NCI-H146 treated with DMSO at 0.1 percent for 48 hours (cell line): ENCODE measurements at regions not wholly inside any gene's neighbourhood (a gene's known extent, or its start where the extent isn't known, plus 50 kb on each side); places are given as distances from the start of the nearest gene placed in this dataset.
"Not testable (repeated sequence)": the region's sequence is repeated elsewhere in the genome, so short reads cannot be mapped to it uniquely, and the experiment has no call there.

ENCODE experiments used
- DNase-seq: peaks from one replicate; lab custom pipeline; 2025; ENCODE audit not compliant: unreplicated experiment; lab: John Stamatoyannopoulos, UW

- DNase-seq, result not testable (repeated sequence)
These were observed 56.2 kb upstream of the CCZ1B start for GRCh38 chr7:6882321-6882721.

GRCh38 chr7:6883756-6884155, 57.7 kb upstream of the CCZ1B start:
- DNase-seq, result not testable (repeated sequence)

GRCh38 chr7:6886198-6886597, 60.1 kb upstream of the CCZ1B start:
- DNase-seq, result no peak

- not testable (repeated sequence) for DNase-seq
These were observed 62.4 kb upstream of the CCZ1B start for GRCh38 chr7:6888267-6889045.

- DNase-seq, result no peak
These were observed 63.3 kb upstream of the CCZ1B start for GRCh38 chr7:6889252-6889812.

- not testable (repeated sequence) for DNase-seq
These were observed 76.0 kb upstream of the CCZ1B start for GRCh38 chr7:6902097-6902518.

GRCh38 chr7:6903289-6903688, 77.2 kb upstream of the CCZ1B start:
- not testable (repeated sequence) for DNase-seq

- DNase-seq, result not testable (repeated sequence)
These were observed 77.7 kb upstream of the CCZ1B start for GRCh38 chr7:6903792-6904191.

GRCh38 chr7:6917258-6917657, 91.2 kb upstream of the CCZ1B start:
- peak; percentile 5 for DNase-seq

GRCh38 chr7:6919169-6919568, 93.1 kb upstream of the CCZ1B start:
- DNase-seq, result not testable (repeated sequence)

- DNase-seq, result not testable (repeated sequence)
These were observed 98.4 kb upstream of the CCZ1B start for GRCh38 chr7:6924523-6924922.

- not testable (repeated sequence) for DNase-seq
These were observed 100.4 kb upstream of the CCZ1B start for GRCh38 chr7:6926193-6927174.

- DNase-seq, result not testable (repeated sequence)
These were observed 101.6 kb upstream of the CCZ1B start for GRCh38 chr7:6927643-6928042.

GRCh38 chr7:6929588-6929987, 103.5 kb upstream of the CCZ1B start:
- DNase-seq, result not testable (repeated sequence)

- DNase-seq, result not testable (repeated sequence)
These were observed 104.1 kb upstream of the CCZ1B start for GRCh38 chr7:6930081-6930635.

GRCh38 chr7:6930787-6931186, 104.7 kb upstream of the CCZ1B start:
- not testable (repeated sequence) for DNase-seq

- not testable (repeated sequence) for DNase-seq
These were observed 105.4 kb upstream of the CCZ1B start for GRCh38 chr7:6931456-6931855.

GRCh38 chr7:6933954-6934632, 108.0 kb upstream of the CCZ1B start:
- DNase-seq, result not testable (repeated sequence)

- no peak for DNase-seq
These were observed 108.9 kb upstream of the CCZ1B start for GRCh38 chr7:6934981-6935380.

GRCh38 chr7:6936626-6937025, 110.6 kb upstream of the CCZ1B start:
- not testable (repeated sequence) for DNase-seq
